ENCODE measurements at regions not wholly inside any gene's neighbourhood (a gene's known extent, or its start where the extent isn't known, plus 50 kb on each side); places are given as distances from the start of the nearest gene placed in this dataset.

DNA sequence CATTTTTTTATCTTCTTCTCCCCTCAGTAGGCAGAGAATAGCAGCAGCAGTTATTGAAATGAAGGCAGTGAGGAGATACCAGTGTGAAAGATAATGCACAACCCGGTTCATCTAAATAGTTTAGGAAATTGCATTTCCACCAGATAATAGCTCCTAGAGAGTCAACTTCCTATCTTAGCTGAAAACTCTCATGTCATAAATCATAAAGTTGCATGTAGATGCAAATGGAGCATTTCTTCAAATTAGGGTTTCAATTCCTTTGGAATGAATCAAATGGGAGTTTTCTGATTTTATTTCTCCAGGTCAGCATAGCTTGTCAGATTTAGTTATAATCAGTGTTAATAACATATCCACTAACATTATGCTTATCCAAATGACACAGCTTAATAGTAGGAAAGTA, 335.3 kb downstream of the CNTNAP4 start:
- ATAC-seq, result no peak

DNA sequence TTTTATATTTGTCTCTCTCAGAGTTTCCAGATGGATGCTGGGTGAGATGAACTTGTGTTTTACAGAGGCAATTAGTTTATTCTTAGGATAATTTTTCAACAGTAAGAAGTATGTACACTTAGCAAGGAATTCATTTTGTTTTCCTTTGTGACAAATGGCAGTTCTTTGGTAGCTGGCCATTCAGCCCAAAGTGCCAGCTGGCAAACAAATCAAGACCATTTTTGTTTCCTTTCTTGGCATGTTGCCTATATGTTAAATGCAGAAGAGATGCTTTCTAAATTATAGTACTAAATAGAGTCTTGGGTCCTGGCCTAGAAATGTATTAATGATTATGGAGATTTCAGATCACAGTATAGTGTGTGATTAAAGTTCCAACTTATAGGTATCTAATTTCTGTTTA, 337.1 kb downstream of the CNTNAP4 start:
- Mint-ChIP-seq H3K4me1 (ENCODE audit: low read depth) (no peaks in the 10 kb centered on the region), H3K27me3 (ENCODE audit: low read depth) (no peaks in the 10 kb centered on the region)
- no peak for ATAC-seq

More for the DNA sequence above, 335.3 kb downstream of the CNTNAP4 start:
- no peaks in the 10 kb centered on the region for H3K9me3 Mint-ChIP-seq
- H3K4me1 Mint-ChIP-seq (ENCODE audit: low read depth), result no peaks in the 10 kb centered on the region
- H3K27me3 Mint-ChIP-seq (ENCODE audit: low read depth), result no peaks in the 10 kb centered on the region
- no peaks in the 10 kb centered on the region for H3K36me3 Mint-ChIP-seq (ENCODE audit: insufficient read depth)
- no peak overlapping the region for H3K4me3 Mint-ChIP-seq
- DNase-seq, result no peak

DNA sequence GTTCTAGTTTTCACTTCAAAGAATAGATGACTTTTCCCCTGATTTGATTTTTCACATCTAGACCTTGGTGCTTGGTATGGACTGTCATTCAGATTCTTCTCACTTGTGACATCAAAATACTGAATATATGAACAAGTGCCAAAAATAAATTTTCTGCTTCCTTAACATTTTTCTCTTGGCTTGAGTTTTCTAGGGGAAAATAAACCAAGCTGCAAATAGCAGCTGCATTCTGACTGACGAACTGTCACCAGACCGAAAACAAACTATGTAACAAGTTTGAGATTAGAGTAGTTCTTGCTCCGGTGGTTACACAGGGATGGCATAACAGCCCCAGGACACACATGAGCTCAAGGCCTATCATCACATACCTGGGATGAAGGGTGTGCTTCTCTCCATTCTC, 345.7 kb downstream of the CNTNAP4 start:
- DNase-seq, result no peak
- ATAC-seq, result no peak
- no peaks in the 10 kb centered on the region for H3K27me3 Mint-ChIP-seq (ENCODE audit: low read depth)
- no peak overlapping the region for H3K4me3 Mint-ChIP-seq
- H3K4me1 Mint-ChIP-seq (ENCODE audit: low read depth), result no peaks in the 10 kb centered on the region
- H3K36me3 Mint-ChIP-seq (ENCODE audit: insufficient read depth), result no peaks in the 10 kb centered on the region
- H3K9me3 Mint-ChIP-seq, result peaks cover 9% of the 10 kb centered on the region

More for the DNA sequence above, 337.1 kb downstream of the CNTNAP4 start:
- Mint-ChIP-seq H3K9me3 (peaks cover 5% of the 10 kb centered on the region), H3K36me3 (ENCODE audit: insufficient read depth) (no peaks in the 10 kb centered on the region), H3K4me3 (no peak overlapping the region)
- no peak for DNase-seq

DNA sequence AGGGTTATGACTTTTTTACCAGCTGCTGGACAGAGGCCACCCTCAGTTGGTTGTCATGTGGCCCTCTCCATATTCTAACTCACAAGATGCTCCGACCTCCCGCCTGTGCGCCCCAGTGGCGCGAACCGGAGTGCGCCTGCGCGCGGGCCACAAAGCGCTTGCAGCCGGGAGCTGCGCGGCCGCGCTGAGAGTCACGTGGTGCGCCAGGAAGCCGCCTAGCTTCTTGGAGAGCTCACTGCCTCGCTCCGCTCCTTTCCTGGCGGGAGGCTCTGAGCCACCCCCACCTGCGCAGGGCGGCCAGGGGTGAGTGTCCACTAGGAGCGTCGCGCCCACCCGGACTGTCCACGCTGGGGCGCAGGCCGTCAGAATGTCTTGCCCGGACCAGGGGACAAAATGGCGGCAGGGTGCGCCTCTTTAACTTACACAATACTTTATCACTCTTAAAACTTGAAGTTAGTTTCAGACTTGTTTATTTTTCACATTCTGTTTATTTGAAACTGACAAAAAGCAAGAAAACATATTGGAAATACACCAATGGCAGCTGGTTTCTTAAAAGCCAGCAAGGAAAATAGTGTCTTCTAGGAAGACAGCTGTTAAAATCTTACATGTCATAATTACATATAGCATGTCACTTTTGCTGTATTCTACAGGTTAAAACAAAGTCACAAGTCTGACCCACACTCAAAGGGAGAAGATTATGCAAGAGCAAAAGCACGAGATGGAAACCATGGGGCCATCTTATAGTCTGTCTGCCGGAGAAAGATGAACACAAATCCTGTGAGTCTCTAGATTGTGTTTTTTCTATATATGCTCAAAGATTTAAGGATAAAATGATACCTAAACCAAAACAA, 357.9 kb downstream of the CNTNAP4 start:
- peaks cover 30% of the 10 kb centered on the region for H3K9me3 Mint-ChIP-seq
- no peak overlapping the region for H3K4me3 Mint-ChIP-seq
- DNase-seq (no peak), ATAC-seq (no peak)
- H3K4me1 Mint-ChIP-seq (ENCODE audit: low read depth), result no peaks in the 10 kb centered on the region
- H3K27me3 Mint-ChIP-seq (ENCODE audit: low read depth), result no peaks in the 10 kb centered on the region
- no peaks in the 10 kb centered on the region for H3K36me3 Mint-ChIP-seq (ENCODE audit: insufficient read depth)

DNA sequence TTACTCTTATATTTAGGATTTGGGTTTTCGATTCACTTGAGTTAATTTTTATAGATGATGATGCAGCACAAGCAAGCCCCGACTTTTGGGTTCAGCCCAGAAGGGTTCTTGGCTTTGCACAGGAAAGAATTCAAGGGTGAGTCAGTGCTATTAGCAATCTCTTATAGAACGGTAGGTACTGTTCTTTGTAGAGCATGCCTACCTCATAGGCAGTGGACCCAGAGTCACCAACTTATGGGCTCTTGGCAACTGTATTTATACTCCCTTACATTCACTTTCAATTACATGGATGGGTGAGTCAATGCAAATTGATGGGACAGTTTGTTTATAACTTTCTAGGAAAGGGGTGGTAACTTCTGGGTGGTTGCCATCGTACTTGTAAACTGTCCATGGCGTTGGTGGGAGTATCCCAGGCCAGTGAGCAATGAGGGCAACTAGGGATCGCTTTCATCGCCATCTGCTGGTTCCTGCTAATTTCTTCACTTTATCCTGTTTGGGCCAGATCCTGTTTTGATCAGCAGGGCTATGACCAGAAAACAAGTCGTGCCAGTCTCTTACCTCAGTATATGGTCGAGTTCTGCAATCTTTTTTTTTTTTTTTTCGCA, 362.6 kb downstream of the CNTNAP4 start:
- Mint-ChIP-seq H3K4me1 (ENCODE audit: low read depth) (no peaks in the 10 kb centered on the region), H3K36me3 (ENCODE audit: insufficient read depth) (no peaks in the 10 kb centered on the region), H3K4me3 (no peak overlapping the region), H3K9me3 (peaks cover 8% of the 10 kb centered on the region), H3K27me3 (ENCODE audit: low read depth) (peaks cover 1% of the 10 kb centered on the region)
- ATAC-seq (no peak), DNase-seq (no peak)

DNA sequence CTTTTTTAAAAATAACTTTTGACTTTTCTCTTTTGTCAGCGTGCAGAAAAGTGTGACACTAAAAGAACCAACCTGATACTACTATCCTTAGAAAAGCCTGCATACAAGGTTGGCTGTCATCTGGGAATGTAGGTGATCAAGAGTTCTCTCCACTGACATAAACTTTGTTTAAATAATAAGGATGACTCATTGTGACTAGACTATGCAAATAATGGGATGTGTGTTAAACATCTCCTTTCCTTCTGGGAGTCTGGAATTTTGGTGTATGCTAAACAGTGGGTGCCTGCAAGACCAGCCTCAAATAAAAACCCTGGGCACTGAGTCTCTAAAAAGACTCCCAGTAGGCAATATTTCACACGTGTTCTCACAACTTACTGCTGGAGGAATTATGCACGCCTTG, 373.4 kb downstream of the CNTNAP4 start:
- Mint-ChIP-seq H3K9me3 (peaks cover 13% of the 10 kb centered on the region), H3K4me3 (no peak overlapping the region), H3K27me3 (ENCODE audit: low read depth) (no peaks in the 10 kb centered on the region), H3K36me3 (ENCODE audit: insufficient read depth) (no peaks in the 10 kb centered on the region), H3K4me1 (ENCODE audit: low read depth) (no peaks in the 10 kb centered on the region)
- no peak for ATAC-seq
- DNase-seq, result no peak

DNA sequence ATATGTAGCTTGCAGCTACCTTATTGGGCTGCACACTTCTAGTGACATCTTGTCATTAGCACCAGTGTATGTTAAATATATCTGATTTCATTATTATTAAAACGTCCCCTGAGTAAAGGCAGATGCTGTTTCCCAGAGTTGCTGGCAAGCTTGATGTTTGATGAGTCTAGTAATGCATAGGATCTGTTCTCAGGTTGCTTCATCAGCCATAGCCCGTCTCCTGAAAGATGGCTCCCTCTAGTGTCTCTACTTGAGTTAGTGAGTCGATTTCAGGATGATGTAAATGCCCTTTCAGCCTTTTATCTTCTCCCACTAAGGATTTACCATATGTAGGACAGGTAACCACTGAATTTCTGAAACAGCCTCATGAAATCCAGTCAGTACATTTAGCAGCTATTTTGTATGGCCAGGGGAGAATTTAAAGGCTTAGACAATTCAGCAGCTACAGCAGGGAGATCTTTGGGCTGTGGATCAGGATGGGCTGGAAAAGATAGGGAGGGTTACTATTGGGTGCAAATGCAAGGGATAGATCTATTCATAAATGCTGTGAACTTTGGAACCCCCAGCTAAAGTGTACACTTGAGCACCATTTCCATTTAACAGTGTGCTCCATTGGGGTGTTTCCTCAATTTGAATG, 376.3 kb downstream of the CNTNAP4 start:
- DNase-seq, result no peak
- no peak overlapping the region for H3K4me3 Mint-ChIP-seq
- no peaks in the 10 kb centered on the region for H3K36me3 Mint-ChIP-seq (ENCODE audit: insufficient read depth)
- no peaks in the 10 kb centered on the region for H3K27me3 Mint-ChIP-seq (ENCODE audit: low read depth)
- H3K9me3 Mint-ChIP-seq, result peaks cover 4% of the 10 kb centered on the region
- H3K4me1 Mint-ChIP-seq (ENCODE audit: low read depth), result no peaks in the 10 kb centered on the region
- ATAC-seq, result no peak

DNA sequence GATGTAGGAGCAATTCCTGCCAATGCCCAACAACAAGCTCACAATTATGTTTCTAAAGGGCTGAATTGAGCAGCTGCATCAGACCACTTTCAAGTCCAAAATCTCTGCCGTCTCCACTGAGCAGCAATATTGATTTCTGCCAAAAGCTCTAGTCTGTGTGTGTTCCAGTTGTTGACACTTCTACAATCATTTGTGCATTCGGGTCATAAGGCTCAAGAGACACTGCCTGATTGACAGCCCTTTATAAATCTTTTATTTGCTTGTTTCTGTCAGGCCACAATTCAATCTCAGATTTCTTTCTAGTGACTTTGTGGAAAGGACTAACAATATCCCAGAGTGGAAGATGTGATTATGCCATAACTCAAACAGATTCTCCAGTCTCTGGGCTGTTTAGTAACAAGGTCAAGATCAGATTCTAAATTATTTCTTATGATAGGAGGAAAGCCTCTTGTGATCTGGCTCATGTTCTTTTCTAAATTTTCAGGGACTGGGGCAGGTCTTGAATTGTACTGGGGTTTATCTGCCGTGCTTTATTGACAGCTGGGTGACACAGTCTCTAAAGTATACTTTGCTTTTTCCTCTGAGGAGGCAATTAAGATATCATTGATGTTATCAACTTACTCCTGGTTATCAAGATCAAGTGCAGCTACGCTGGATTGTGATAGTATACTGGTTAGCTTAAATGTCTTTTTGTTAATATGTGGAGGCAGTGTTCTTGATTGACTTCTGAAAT, 377.1 kb downstream of the CNTNAP4 start:
- H3K9me3 Mint-ChIP-seq, result peaks cover 4% of the 10 kb centered on the region
- DNase-seq (no peak), ATAC-seq (no peak)
- H3K4me3 Mint-ChIP-seq, result no peak overlapping the region
- no peaks in the 10 kb centered on the region for H3K27me3 Mint-ChIP-seq (ENCODE audit: low read depth)
- no peaks in the 10 kb centered on the region for H3K36me3 Mint-ChIP-seq (ENCODE audit: insufficient read depth)
- H3K4me1 Mint-ChIP-seq (ENCODE audit: low read depth), result no peaks in the 10 kb centered on the region

DNA sequence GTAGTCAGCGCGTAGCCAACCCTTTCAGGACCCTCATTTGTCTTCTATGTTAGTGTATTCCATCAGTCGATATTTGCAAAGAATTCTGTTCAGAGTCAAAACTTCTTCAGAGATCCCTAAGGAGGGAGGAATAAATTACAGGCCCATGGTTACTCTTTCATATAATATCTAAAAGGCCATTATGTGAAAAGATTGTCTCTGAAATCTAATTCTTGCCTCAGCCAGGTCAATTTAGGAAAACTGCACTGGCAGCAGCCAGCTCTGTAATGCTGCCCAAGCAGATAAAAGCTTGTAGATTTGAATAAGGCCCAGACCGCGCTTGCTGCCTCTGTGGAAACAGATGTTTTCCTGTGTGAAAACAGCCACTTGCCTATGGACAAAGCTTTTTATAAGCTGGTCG, 379.8 kb downstream of the CNTNAP4 start:
- no peak for ATAC-seq
- H3K9me3 Mint-ChIP-seq, result no peaks in the 10 kb centered on the region
- no peak overlapping the region for H3K4me3 Mint-ChIP-seq
- H3K36me3 Mint-ChIP-seq (ENCODE audit: insufficient read depth), result no peaks in the 10 kb centered on the region
- no peaks in the 10 kb centered on the region for H3K27me3 Mint-ChIP-seq (ENCODE audit: low read depth)
- no peaks in the 10 kb centered on the region for H3K4me1 Mint-ChIP-seq (ENCODE audit: low read depth)
- DNase-seq, result no peak

DNA sequence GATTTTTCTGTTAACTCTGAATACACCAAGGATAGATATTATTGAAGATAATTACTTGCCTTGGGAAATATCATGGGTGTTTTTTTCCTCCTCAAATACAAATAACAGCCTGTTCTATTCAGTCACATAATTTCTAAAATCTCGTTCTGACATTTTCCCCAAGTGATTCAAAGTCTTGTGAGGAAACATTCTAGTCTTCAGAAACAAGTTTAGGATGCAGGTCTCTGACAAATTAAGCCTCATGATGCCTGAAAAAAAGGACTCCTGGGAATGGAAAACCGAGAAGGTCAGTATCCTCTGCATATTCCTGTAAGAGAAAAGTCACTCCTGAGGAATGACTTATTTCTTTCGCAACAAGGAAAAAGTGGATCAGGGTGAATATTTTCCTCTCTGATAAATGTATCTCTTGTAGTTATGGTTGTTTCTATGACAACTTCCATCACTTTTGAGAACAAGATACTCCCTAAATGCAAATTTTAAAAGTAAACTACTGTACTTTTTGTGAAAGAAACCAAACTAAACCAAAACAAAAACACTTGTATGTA, 384.6 kb downstream of the CNTNAP4 start:
- Mint-ChIP-seq H3K27me3 (ENCODE audit: low read depth) (no peaks in the 10 kb centered on the region), H3K36me3 (ENCODE audit: insufficient read depth) (no peaks in the 10 kb centered on the region), H3K4me1 (ENCODE audit: low read depth) (no peaks in the 10 kb centered on the region), H3K9me3 (no peaks in the 10 kb centered on the region), H3K4me3 (no peak overlapping the region)
- ATAC-seq (no peak), DNase-seq (no peak)

DNA sequence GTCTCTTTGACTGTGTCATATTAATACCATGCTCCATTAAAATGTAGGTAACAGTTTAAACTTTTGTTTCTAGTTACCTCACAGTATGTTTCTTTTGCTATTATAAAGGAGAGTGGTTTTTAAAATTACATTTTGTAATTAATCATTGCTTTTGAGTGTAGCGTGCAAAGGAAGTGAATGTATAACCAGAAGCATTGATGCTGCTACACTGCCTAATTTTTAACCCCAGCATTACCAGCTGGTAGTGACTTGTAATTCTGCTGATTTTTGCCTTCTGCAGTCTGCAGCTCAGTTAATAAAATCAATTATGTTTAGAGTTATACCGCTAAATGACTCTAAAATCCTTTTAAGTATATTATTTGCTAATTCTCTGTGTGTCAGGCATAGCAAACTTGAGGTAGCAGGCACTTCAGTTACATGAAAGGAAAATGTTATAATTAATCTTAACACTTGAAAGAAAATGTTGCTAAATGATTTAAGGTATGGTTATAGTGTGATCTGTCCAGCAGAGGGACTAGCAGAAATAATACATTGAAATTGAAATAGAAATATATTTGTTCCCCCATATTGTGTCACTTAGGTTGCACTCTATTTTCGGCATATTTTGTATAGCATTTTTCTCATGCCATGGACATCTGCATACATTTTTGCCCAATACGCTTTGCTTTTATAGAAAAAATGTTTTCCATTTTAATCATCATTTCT, 388.5 kb downstream of the CNTNAP4 start:
- Mint-ChIP-seq H3K4me3 (no peak overlapping the region), H3K36me3 (ENCODE audit: insufficient read depth) (no peaks in the 10 kb centered on the region), H3K4me1 (ENCODE audit: low read depth) (no peaks in the 10 kb centered on the region), H3K9me3 (no peaks in the 10 kb centered on the region), H3K27me3 (ENCODE audit: low read depth) (no peaks in the 10 kb centered on the region)
- DNase-seq, result no peak
- no peak for ATAC-seq

DNA sequence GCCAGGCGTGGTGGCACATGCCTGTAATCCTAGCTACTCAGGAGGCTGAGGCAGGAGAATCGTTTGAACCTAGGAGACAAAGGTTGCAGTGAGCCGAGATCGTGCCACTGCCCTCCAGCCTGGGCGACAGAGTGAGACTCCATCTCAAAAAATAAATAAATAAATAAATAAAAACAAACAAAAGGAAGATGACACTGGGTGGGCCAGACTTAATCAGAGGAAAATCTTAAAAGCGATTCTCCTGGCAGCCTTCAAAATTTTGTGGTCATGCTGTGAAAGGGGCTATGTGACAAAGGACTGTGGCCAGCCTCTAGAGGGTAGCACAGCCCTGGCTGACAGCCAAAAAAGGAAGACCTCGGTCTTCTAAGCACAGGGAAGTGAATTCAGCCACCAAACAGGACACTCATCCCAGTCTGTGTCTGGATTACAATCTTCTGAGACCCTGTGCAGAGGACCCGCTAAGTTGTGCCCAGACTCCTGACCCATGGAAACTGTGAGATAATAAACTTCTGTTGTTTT, 391.1 kb downstream of the CNTNAP4 start:
- no peaks in the 10 kb centered on the region for H3K36me3 Mint-ChIP-seq (ENCODE audit: insufficient read depth)
- H3K4me3 Mint-ChIP-seq, result no peak overlapping the region
- ATAC-seq (no peak), DNase-seq (no peak)
- H3K4me1 Mint-ChIP-seq (ENCODE audit: low read depth), result no peaks in the 10 kb centered on the region
- H3K27me3 Mint-ChIP-seq (ENCODE audit: low read depth), result no peaks in the 10 kb centered on the region
- no peaks in the 10 kb centered on the region for H3K9me3 Mint-ChIP-seq

DNA sequence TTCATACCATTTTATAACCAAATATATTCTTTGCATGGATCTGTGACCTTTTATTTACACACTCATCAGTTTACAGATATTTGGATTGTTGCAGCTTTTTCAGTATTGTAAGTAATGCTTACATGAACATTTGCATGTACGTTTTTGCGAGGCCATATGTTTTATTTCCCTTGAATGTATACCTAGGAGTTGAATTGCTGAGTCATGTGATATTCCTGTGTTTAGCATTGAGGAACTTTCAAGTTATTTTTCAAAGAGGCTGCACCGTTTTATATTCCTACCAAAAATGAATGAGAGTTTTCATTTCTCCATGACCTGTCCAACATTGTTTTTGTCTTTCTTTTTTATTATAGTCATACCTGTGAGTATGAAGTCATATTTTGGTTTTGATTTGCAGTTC, 392.1 kb downstream of the CNTNAP4 start:
- DNase-seq (no peak), ATAC-seq (no peak)
- no peaks in the 10 kb centered on the region for H3K36me3 Mint-ChIP-seq (ENCODE audit: insufficient read depth)
- no peaks in the 10 kb centered on the region for H3K4me1 Mint-ChIP-seq (ENCODE audit: low read depth)
- H3K27me3 Mint-ChIP-seq (ENCODE audit: low read depth), result no peaks in the 10 kb centered on the region
- H3K9me3 Mint-ChIP-seq, result no peaks in the 10 kb centered on the region
- no peak overlapping the region for H3K4me3 Mint-ChIP-seq

All from activated T-cell treated with anti-CD3 and anti-CD28 coated beads, Interleukin-2, amount 50 U/mL, for 4 hours (primary cell).